ENCODE measurements at regions not wholly inside any gene's neighbourhood (a gene's known extent, or its start where the extent isn't known, plus 50 kb on each side); places are given as distances from the start of the nearest gene placed in this dataset.

GRCh38 chr2:100749771-100750542 lies 70.0 kb upstream of the NPAS2 start:
- TF ChIP-seq CTCF (IDR thresholded peaks at IDR 0.05), result no peak
- no peak for TF ChIP-seq POLR2A (IDR thresholded peaks at IDR 0.05)

Data from Peyer's patch (tissue), 4 donors.